Transverse colon (tissue), 4 donors: ENCODE measurements at regions not wholly inside any gene's neighbourhood (a gene's known extent, or its start where the extent isn't known, plus 50 kb on each side); places are given as distances from the start of the nearest gene placed in this dataset.

Experiments
- DNase-seq: peaks from one replicate; pipeline ENCODE4 v3.0.0-alpha.2; 2019
- H3K27ac ChIP-seq, 4 donors: fragments of 200-600 bp; sonication (generic); 2 replicates each; pipeline ENCODE4 v1.5.1; 2016 to 2018; ENCODE audit warnings: inconsistent platforms in 4 of 4
- H3K27me3 ChIP-seq: fragments of 200-600 bp; sonication (generic); 2 replicates; pipeline ENCODE4 v1.5.1; 2017; ENCODE audit warnings: inconsistent platforms
- H3K36me3 ChIP-seq, 4 donors: fragments of 200-600 bp; sonication (generic); 2 replicates each; pipeline ENCODE4 v1.5.1; 2017 to 2019; ENCODE audit warnings: inconsistent platforms in 4 of 4
- H3K4me1 ChIP-seq, 4 donors: fragments of 200-600 bp; sonication (generic); 2 replicates each; pipeline ENCODE4 v1.5.1; 2017 to 2020; ENCODE audit warnings: inconsistent platforms in 4 of 4
- H3K4me3 ChIP-seq, 4 donors: fragments of 200-600 bp; sonication (generic); 1 replicate in 1 of 4; 2 replicates in 3 of 4; pipeline versions ENCODE4 v1.5.1 to v1.6.1; 2017 to 2019; ENCODE audit warnings: inconsistent platforms in 4 of 4
- H3K9me3 ChIP-seq, 2 donors: fragments of 200-600 bp; sonication (generic); 2 replicates each; pipeline ENCODE4 v1.5.1; 2017 to 2019; ENCODE audit warnings: inconsistent platforms in 2 of 2
- EP300 ChIP-seq: sonication (generic); formaldehyde crosslinking; IDR thresholded peaks from one replicate; pipeline ENCODE4 v1.6.1; 2017; ENCODE audit warnings: antibody characterized with exemption, low read depth
- POLR2A ChIP-seq: fragments of 450-650 bp; IDR thresholded peaks from one replicate; pipeline ENCODE4 v1.6.1; 2016; ENCODE audit warnings: antibody characterized with exemption, mild to moderate bottlenecking, moderate library complexity
- POLR2AphosphoS5 ChIP-seq, 3 donors: sonication (generic); formaldehyde crosslinking; IDR thresholded peaks; one replicate each; pipeline ENCODE4 v1.6.1; 2016; ENCODE audit warnings: antibody characterized with exemption in 3 of 3
- WGBS, 2 donors: methylation state at CpG; one replicate each; pipeline ENCODE4 v1.1.5; 2018; ENCODE audit warnings: low coverage in 1 of 2; 5-methylcytosine and 5-hydroxymethylcytosine counted together
- in situ Hi-C, 4 donors: fragments of 200-750 bp; cut with MboI; loops; one replicate each; pipeline versions ENCODE4 v1.15.0 to v1.15.1; 2017; ENCODE audit warnings: low sequenced_read_pairs in 3 of 4, low pct_ligation_motif_present in 1 of 4, low pct_unique_long_range_greater_than_20kb in 1 of 4
- intact Hi-C: fragments of 100-400 bp; cut with DNase I; formaldehyde crosslinking; loops from one replicate; pipeline ENCODE4 v1.15.1; 2023; ENCODE audit warnings: low total_unique reads
- TF ChIP-seq, protein P1 (sequence below), 5 experiments: fragments of 200-600 bp in 3 of 5; fragments of 450-650 bp in 2 of 5; sonication (generic) in 3 of 5; IDR thresholded peaks; 1 replicate in 2 of 5; 2 replicates in 3 of 5; pipeline ENCODE4 v1.5.1; 2016 to 2017; ENCODE audit warnings: antibody characterized with exemption in 5 of 5, inconsistent platforms in 3 of 5, mild to moderate bottlenecking in 2 of 5, moderate library complexity in 1 of 5

DNA sequence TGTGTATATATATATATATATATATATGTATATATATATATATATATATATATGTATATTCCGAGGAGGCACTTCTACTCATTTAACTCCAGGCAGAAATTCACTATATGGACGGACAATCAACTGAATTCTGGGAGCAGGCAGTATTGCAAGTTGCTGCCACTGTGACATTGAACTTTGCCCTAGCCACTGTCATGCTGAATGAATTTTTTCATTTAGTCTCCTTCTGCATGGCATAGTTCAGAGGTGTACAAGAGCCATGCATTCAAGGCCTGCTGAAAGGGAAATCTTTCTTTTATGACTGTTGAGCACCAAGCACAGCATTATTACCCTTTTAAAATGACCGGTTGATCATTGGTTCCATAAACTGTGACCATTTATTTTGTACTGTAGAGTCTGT, 176.2 kb upstream of the THRB start:
- in situ Hi-C loops = loop anchor here in 1 of 4 donors (25.0 kb wide), 1 partner anchor 409 kb away; no protein-coding TSS in a partner anchor
- intact Hi-C loops = no loop called here

DNA sequence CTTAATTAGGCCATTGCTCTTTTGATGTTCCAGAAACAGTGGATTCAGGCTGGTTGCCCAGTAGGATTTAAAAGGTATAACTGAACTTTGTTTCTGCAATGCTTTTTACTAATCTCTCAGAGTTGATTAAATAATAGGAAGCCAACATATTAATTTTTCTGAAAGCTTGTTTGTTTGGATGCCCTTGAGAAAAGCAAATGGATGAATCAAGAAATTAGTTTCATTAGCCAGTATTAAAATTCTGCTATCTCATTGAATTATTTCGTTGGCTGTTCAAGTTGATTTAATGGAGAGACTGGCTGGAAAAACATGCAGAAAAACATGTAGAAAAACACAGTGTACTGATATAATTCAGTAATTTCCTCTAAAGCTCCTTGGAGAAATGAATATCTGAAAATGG, 178.9 kb upstream of the THRB start:
- intact Hi-C loops (no loop called here), in situ Hi-C loops (loop anchor here in 1 of 4 donors (25.0 kb wide), 1 partner anchor 411 kb away; no protein-coding TSS in a partner anchor)
- Histone ChIP-seq H3K4me3 (no peak overlapping the region), H3K27me3 (no peaks in the 10 kb centered on the region), H3K27ac (no peak overlapping the region), H3K36me3 (no peaks in the 10 kb centered on the region), H3K9me3 (no peaks in the 10 kb centered on the region), H3K4me1 (no peaks in the 10 kb centered on the region)
- DNase-seq = no peak
- 74 to 79% methylated on average over 1 of the region's 1 CpG for WGBS, 2 donors
- TF ChIP-seq, protein P1, sequence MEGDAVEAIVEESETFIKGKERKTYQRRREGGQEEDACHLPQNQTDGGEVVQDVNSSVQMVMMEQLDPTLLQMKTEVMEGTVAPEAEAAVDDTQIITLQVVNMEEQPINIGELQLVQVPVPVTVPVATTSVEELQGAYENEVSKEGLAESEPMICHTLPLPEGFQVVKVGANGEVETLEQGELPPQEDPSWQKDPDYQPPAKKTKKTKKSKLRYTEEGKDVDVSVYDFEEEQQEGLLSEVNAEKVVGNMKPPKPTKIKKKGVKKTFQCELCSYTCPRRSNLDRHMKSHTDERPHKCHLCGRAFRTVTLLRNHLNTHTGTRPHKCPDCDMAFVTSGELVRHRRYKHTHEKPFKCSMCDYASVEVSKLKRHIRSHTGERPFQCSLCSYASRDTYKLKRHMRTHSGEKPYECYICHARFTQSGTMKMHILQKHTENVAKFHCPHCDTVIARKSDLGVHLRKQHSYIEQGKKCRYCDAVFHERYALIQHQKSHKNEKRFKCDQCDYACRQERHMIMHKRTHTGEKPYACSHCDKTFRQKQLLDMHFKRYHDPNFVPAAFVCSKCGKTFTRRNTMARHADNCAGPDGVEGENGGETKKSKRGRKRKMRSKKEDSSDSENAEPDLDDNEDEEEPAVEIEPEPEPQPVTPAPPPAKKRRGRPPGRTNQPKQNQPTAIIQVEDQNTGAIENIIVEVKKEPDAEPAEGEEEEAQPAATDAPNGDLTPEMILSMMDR (IDR thresholded peaks at IDR 0.05) = no peak
- TF ChIP-seq POLR2AphosphoS5 (IDR thresholded peaks at IDR 0.05) = no peak
- no peak for TF ChIP-seq POLR2A
- TF ChIP-seq EP300 = no peak

More for the DNA sequence above, 176.2 kb upstream of the THRB start:
- H3K4me3 ChIP-seq = no peak overlapping the region
- TF ChIP-seq POLR2A = no peak
- TF ChIP-seq EP300 = no peak
- TF ChIP-seq, protein P1 (IDR thresholded peaks at IDR 0.05) = no peak
- TF ChIP-seq POLR2AphosphoS5 (IDR thresholded peaks at IDR 0.05) = no peak
- no peaks in the 10 kb centered on the region for H3K36me3 ChIP-seq
- no peaks in the 10 kb centered on the region for H3K9me3 ChIP-seq
- DNase-seq = no peak
- H3K27me3 ChIP-seq = no peaks in the 10 kb centered on the region
- H3K4me1 ChIP-seq = no peaks in the 10 kb centered on the region
- WGBS, 2 donors = 66 to 82% methylated on average over 3 of the region's 3 CpGs
- no peak overlapping the region for H3K27ac ChIP-seq

DNA sequence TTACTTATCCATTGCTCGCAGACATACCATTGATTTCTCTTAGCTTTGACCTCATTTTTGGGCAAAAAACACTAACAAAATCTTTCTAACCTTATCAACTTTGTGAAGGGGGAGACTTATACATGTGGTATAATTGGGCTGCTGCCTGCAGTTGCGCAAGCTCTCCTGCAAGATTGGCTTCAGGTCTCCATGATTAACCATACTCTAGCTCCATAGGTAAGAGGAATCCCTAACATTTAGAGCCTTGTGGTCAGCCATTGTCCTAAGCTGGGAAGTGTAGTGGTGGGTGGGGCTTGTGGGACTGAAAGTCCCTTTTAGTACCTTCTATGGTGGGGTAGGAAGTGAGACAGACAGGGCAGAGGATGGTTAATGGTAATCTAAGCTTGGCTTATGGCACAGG, 179.6 kb upstream of the THRB start:
- no peak overlapping the region for H3K4me3 ChIP-seq
- no peaks in the 10 kb centered on the region for H3K4me1 ChIP-seq
- H3K9me3 ChIP-seq = no peaks in the 10 kb centered on the region
- 97% methylated on average over 2 of the region's 2 CpGs; no CpG with 5 or more reads in 1 of the 2 donors for WGBS, 2 donors
- no peaks in the 10 kb centered on the region for H3K27me3 ChIP-seq
- H3K36me3 ChIP-seq = no peaks in the 10 kb centered on the region
- no peak for DNase-seq
- no peak overlapping the region for H3K27ac ChIP-seq
- intact Hi-C loops (no loop called here), in situ Hi-C loops (loop anchor here in 1 of 4 donors (25.0 kb wide), 1 partner anchor 412 kb away; no protein-coding TSS in a partner anchor)
- TF ChIP-seq POLR2AphosphoS5 (IDR thresholded peaks at IDR 0.05) (no peak), EP300 (no peak), POLR2A (no peak)
- TF ChIP-seq, protein P1 (IDR thresholded peaks at IDR 0.05) = no peak

DNA sequence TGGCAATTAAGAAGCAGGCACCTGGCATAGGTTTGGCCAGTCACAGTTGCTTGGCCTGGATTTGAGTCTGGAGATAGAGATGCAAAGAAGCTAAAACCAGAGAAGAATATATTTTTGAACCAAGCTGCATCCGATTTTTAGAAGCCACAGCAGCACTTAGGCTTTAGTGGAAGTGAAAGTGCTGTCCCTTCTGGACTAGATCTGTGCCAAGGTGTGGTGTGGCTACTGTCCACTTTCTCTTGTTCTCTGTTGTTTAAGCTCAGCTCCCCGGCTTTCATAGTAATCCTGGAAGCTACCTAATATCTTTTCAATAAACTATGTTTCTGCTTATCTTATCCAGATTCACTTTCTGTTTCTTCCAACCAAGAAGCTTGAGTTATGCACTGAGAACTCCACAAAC, 183.4 kb upstream of the THRB start:
- H3K4me3 ChIP-seq = no peak overlapping the region
- in situ Hi-C loops = loop anchor here in 3 of 4 donors (25.0 kb wide), 2 partner anchors 691 to 791 kb away; no protein-coding TSS in a partner anchor
- no peak for TF ChIP-seq POLR2AphosphoS5 (IDR thresholded peaks at IDR 0.05)
- no peak for TF ChIP-seq EP300
- TF ChIP-seq, protein P1 (IDR thresholded peaks at IDR 0.05) = no peak
- TF ChIP-seq POLR2A = no peak
- no peaks in the 10 kb centered on the region for H3K4me1 ChIP-seq
- no peaks in the 10 kb centered on the region for H3K27me3 ChIP-seq
- peak overlapping the region; percentile 26 to 52 (median 34) for H3K27ac ChIP-seq
- H3K36me3 ChIP-seq = no peaks in the 10 kb centered on the region
- intact Hi-C loops = no loop called here
- H3K9me3 ChIP-seq = no peaks in the 10 kb centered on the region
- 20 to 40% methylated on average over 1 to 2 of the region's 2 CpGs for WGBS, 2 donors
- no peak for DNase-seq
